Activated naive CD4-positive, alpha-beta T cell treated with anti-CD3 and anti-CD28 coated beads, Interleukin-2, amount 50 U/mL, for 72 hours (primary cell): ENCODE measurements at regions not wholly inside any gene's neighbourhood (a gene's known extent, or its start where the extent isn't known, plus 50 kb on each side); places are given as distances from the start of the nearest gene placed in this dataset.
A peak's percentile ranks its signal among the peaks of the same experiment; 100 is the strongest.

Experiments used
- ATAC-seq, 2 donors: fragments of 150-1000 bp; cut with Tn5 transposase; 2 replicates each; pipeline ENCODE4 v1.10.0; 2021; ENCODE audit warnings: mild to moderate bottlenecking in 2 of 2, moderate library complexity in 2 of 2
- DNase-seq, 2 donors: peaks; one replicate each; pipeline ENCODE4 v3.0.0; 2021 to 2022; ENCODE audit warnings: low spot score in 2 of 2
- H3K27ac Mint-ChIP-seq, 2 donors: one replicate each; pipeline ENCODE4 v1.8.0; 2022; ENCODE audit warnings: mild to moderate bottlenecking in 2 of 2, mixed read lengths in 2 of 2
- H3K36me3 Mint-ChIP-seq, 2 donors: one replicate each; pipeline ENCODE4 v1.8.0; 2022; ENCODE audit warnings: mixed read lengths in 2 of 2
- H3K9me3 Mint-ChIP-seq, 2 donors: one replicate each; pipeline ENCODE4 v1.8.0; 2022; ENCODE audit warnings: mixed read lengths in 2 of 2

DNA sequence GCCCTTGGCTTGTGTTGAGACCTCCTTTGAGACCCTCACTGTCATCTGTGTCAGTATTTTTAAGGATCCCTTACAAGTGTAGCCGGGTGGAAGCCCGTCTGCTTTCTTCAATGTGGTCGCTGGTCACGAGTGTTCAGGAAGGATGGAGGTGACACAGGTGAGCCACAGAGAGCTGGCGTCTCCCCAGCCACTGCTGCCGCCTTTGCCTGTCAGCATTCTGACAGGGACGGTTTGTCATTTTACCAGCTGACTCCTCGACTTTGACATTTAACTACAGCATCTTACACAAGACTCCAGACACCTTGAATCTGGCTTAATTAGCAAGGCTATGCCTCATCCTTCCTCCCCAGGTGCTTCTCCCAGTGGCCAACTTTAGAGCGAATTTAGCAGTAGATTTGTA is 56.3 kb upstream of the MPHOSPH6 start:
- Mint-ChIP-seq H3K36me3 (peaks cover 0 to 4% of the 10 kb centered on the region in 2 donors), H3K9me3 (peaks cover 0 to 3% of the 10 kb centered on the region in 2 donors), H3K27ac (no peak overlapping the region)
- ATAC-seq (peak in 1 of 2 donors; percentile 18), DNase-seq (no peak)

DNA sequence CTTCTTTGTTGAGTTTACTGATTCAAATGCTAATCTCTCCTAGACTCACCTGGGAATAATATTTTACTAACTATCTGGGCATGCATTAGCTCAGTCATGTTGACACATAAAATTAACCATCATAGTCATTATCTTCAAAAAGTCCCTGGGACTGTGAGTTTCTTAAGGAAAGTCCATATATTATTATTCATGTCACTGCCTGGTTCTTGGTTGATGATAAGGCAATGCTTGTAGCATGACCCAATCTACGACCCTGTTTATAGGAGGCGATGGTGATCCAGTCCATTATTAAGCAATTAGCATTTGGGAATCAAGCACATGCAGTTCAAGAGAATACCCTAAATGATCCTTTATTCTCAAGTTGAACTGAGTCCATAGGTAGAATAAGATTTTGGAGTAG is 54.8 kb upstream of the MPHOSPH6 start:
- H3K9me3 Mint-ChIP-seq, result peaks cover 0 to 3% of the 10 kb centered on the region in 2 donors
- DNase-seq (no peak), ATAC-seq (no peak)
- H3K36me3 Mint-ChIP-seq, result peaks cover 0 to 4% of the 10 kb centered on the region in 2 donors
- no peak overlapping the region for H3K27ac Mint-ChIP-seq

DNA sequence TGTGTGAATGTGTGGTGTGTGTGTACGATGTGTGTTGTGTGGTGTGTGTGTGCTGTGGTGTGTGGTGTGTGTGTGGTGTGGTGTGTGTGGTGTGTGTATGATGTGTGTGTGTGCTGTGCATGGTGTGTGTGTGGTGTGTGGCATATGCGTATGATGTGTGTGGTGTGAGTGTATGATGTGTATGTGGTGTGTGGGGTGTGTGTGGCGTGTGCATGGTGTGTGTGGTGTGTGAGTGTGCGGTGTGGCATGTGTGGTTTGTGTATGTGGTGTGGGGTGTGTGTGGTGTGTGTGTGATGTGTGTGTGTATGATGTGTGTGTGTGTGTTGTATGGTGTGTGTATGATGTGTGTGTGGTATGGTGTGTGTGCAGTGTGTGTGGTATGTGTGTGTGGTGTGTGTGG is 50.5 kb upstream of the MPHOSPH6 start:
- H3K36me3 Mint-ChIP-seq, result peaks cover 0 to 4% of the 10 kb centered on the region in 2 donors
- no peak overlapping the region for H3K27ac Mint-ChIP-seq
- no peak for ATAC-seq
- no peak for DNase-seq
- H3K9me3 Mint-ChIP-seq, result peaks cover 0 to 3% of the 10 kb centered on the region in 2 donors
